D721Med (cell line): ENCODE measurements at regions not wholly inside any gene's neighbourhood (a gene's known extent, or its start where the extent isn't known, plus 50 kb on each side); places are given as distances from the start of the nearest gene placed in this dataset.

Experiments used
- DNase-seq: peaks from one replicate; pipeline ENCODE4 v3.0.0; 2011; ENCODE audit warnings: low spot score; ENCODE audit not compliant: insufficient read length
- FAIRE-seq: peaks from 2 replicates; lab custom pipeline; 2011; peaks lifted over from hg19 to GRCh38; lab: Jason Lieb, UNC
- CTCF ChIP-seq: IDR thresholded peaks from 2 replicates; pipeline ENCODE4 v1.5.1; 2012; ENCODE audit warnings: mild to moderate bottlenecking, control low read depth; ENCODE audit not compliant: insufficient read depth; ENCODE audit errors: missing control alignments

- FAIRE-seq (peak; percentile 97), DNase-seq (no peak)
Measured at GRCh38 chr18:54052732-54053429, 171.6 kb downstream of the MBD2 start.

DNA sequence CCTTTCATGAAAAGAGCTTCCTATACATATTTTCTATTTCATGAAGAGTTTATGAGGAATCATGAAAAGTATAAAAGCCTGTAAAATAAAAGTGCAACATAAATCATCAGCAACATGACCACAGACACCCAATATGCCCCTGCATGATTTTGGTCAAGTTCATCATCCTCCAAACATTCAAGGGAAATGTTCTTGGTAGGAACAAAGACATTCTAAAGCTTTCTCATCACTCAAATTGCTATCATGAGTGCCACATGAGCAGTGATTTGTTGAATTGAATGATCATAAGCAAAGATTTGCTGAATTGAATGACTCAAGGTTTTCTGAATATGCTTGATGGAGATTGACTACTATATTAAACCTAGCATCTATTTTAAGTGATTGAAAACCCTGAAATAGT lies 172.2 kb downstream of the MBD2 start:
- DNase-seq (no peak), FAIRE-seq (no peak)
- no peak for TF ChIP-seq CTCF

More at GRCh38 chr18:54052732-54053429, 171.6 kb downstream of the MBD2 start:
- TF ChIP-seq CTCF, result no peak

GRCh38 chr18:54043484-54044251 lies 180.8 kb downstream of the MBD2 start:
- FAIRE-seq (no peak), DNase-seq (no peak)
- no peak for TF ChIP-seq CTCF

DNA sequence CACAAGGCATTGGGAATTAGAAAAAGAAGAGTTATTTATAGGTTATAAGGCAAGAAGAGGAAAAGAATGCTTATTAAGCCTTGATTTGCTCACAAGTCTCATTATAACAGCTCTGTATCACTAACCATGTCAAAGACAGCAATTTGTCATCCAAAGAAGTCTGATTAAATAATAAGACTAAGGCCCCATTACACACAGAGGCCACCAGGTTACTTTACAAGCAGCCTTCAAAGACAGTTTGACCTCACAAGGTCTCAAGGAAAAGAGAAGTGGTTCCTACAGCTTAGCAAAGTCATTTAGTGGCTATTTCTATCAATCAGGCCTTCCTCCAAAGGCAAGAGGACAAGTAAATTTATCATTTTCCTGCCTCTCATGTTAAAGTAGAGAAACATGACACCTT lies 188.5 kb downstream of the MBD2 start:
- FAIRE-seq (no peak), DNase-seq (no peak)
- TF ChIP-seq CTCF, result no peak

DNA sequence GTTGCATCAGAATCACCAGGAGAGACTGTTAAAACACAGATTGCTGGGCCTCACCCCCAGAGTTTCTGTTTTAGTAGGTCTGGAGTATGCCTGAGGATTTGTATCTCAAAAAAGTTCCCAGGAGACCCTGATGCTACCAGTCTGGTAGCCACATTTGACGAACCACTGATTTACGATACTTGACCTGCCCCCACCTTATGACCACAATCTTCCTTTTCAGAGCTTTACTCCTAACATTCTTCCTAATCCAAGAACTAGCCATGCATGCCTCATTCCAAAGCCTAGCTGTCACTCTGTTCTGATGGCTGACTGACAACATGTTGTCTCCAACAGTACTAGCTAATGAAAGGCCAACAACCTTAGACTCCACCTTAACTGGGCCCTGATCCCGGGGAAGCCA lies 191.4 kb downstream of the MBD2 start:
- DNase-seq (no peak), FAIRE-seq (no peak)
- TF ChIP-seq CTCF, result no peak

GRCh38 chr18:54032412-54032811 lies 192.1 kb downstream of the MBD2 start:
- FAIRE-seq, result no peak
- DNase-seq, result no peak
- TF ChIP-seq CTCF, result no peak

GRCh38 chr18:54031243-54031642 lies 193.2 kb downstream of the MBD2 start:
- DNase-seq (no peak), FAIRE-seq (no peak)
- TF ChIP-seq CTCF, result no peak
